MM.1S (cell line): ENCODE measurements at regions not wholly inside any gene's neighbourhood (a gene's known extent, or its start where the extent isn't known, plus 50 kb on each side); places are given as distances from the start of the nearest gene placed in this dataset.

ENCODE experiments used
- CTCF ChIP-seq: fragments of 300-600 bp; sonication (generic); IDR thresholded peaks from 2 replicates; pipeline ENCODE4 v1.5.1; 2016; ENCODE audit warnings: antibody characterized with exemption, low read length, mixed read lengths
- EZH2 ChIP-seq: fragments of 300-600 bp; sonication (generic); optimal IDR thresholded peaks from 2 replicates; pipeline ENCODE3; 2017; ENCODE audit warnings: low read depth, mild to moderate bottlenecking, antibody characterized with exemption, low read length, mixed read lengths
- EZH2phosphoT487 ChIP-seq: fragments of 300-600 bp; sonication (generic); IDR thresholded peaks from 2 replicates; pipeline ENCODE4 v1.6.1; 2018; ENCODE audit warnings: antibody characterized with exemption, low read length

GRCh38 chr13:54597540-54598088 is 1569.0 kb downstream of the OLFM4 start:
- TF ChIP-seq CTCF = no peak
- TF ChIP-seq EZH2 = no peak
- no peak for TF ChIP-seq EZH2phosphoT487
